ENCODE measurements at regions not wholly inside any gene's neighbourhood (a gene's known extent, or its start where the extent isn't known, plus 50 kb on each side); places are given as distances from the start of the nearest gene placed in this dataset.

DNA sequence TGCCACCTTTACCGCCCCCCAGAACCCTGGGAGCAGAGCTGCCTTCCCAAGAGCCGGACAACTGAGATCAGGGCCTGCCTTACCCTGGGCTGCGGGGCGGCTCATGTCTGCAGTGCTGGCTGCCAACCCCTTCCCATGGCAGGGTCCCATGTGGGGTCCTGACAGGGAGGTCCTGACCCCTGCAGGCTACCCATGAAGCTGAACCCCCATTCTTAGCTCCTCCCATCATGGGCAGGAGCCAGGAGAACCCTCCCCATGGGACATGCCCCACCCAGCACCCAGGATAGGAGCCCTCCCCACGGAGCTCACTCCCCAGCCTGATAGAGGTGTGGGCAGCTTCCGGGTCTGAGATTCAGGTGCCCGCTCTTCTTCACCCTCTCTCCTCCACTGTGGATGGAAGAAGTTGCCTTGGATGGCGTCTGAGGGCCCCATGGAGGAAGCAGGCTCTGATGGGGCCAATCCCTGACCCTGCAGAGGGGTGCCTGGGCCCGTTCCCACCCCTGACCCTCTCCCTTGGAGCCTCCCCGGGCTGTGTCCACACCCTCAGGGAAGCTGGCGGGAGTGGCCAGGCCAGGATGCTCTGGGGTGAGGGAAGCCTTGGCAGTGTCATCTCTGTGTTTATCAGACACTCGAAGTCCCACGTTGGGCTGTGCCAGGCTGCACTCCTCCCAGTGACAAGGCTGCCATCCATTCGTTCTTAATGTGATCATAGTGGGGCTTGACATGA, 1508.2 kb downstream of the BRD1 start:
- H3K27me3 ChIP-seq, result no peaks in the 10 kb centered on the region
- intact Hi-C loops (cut with DNase I), result no loop called here
- 88 to 91% (median 91%) methylated on average over 14 of the region's 14 CpGs for WGBS, 3 donors
- no peak overlapping the region for H3K27ac ChIP-seq
- no peaks in the 10 kb centered on the region for H3K36me3 ChIP-seq
- peak in 2 of 5 donors; percentile 10 to 14 for DNase-seq
- no peaks in the 10 kb centered on the region for H3K9me3 ChIP-seq
- TF ChIP-seq POLR2A (IDR thresholded peaks at IDR 0.05) (no peak), EP300 (IDR thresholded peaks at IDR 0.05) (no peak)
- TF ChIP-seq, protein P1, sequence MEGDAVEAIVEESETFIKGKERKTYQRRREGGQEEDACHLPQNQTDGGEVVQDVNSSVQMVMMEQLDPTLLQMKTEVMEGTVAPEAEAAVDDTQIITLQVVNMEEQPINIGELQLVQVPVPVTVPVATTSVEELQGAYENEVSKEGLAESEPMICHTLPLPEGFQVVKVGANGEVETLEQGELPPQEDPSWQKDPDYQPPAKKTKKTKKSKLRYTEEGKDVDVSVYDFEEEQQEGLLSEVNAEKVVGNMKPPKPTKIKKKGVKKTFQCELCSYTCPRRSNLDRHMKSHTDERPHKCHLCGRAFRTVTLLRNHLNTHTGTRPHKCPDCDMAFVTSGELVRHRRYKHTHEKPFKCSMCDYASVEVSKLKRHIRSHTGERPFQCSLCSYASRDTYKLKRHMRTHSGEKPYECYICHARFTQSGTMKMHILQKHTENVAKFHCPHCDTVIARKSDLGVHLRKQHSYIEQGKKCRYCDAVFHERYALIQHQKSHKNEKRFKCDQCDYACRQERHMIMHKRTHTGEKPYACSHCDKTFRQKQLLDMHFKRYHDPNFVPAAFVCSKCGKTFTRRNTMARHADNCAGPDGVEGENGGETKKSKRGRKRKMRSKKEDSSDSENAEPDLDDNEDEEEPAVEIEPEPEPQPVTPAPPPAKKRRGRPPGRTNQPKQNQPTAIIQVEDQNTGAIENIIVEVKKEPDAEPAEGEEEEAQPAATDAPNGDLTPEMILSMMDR (IDR thresholded peaks at IDR 0.05), result no peak
- H3K4me1 ChIP-seq (ENCODE audit: insufficient read depth), result no peaks in the 10 kb centered on the region
- H3K4me3 ChIP-seq, result no peak overlapping the region

DNA sequence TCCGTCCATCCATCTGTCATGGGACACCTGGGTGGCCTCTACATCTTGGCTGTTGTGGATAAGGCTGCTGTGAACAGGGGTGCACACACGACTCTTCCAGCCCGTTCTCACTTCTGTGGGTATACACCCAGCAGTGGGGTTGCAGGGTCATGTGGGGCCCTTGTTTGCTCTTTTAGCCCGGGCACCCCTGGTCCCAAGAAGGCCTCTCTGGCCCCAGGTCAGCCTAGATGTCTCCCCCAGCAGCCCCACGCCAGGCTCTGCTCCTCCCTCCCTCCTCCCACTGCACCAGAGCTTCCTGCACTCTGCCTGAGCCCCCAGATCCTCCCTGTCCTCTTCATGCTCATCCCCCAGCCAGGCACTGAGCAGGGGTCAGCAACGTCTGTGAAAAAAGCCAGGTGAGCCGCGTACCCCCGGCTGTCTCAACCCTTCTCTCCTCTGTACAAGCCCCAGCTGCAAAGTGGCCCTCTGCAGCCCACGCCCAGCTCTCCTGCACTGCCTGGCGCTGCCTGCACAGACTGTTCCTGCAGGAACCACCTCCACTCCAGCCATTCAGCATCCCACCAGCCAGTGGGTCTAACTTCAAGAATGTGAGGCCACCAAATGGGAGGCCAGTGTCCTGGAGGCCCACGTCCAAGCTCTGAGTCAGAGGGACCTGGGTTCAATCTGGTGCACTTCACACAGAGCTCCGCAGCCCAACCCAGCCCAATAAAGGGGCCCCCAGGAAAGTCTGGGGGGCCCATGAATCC, 1508.9 kb downstream of the BRD1 start:
- no peak overlapping the region for H3K27ac ChIP-seq
- intact Hi-C loops (cut with DNase I), result no loop called here
- H3K36me3 ChIP-seq, result no peaks in the 10 kb centered on the region
- WGBS, 3 donors, result 88 to 94% (median 88%) methylated on average over 13 of the region's 13 CpGs
- peaks cover 1% of the 10 kb centered on the region for H3K4me1 ChIP-seq (ENCODE audit: insufficient read depth)
- peak in 2 of 5 donors; percentile 4 to 12 for DNase-seq
- H3K4me3 ChIP-seq, result no peak overlapping the region
- TF ChIP-seq, protein P1 (IDR thresholded peaks at IDR 0.05), result no peak
- TF ChIP-seq EP300 (IDR thresholded peaks at IDR 0.05), result no peak
- no peak for TF ChIP-seq POLR2A (IDR thresholded peaks at IDR 0.05)
- H3K9me3 ChIP-seq, result no peaks in the 10 kb centered on the region
- no peaks in the 10 kb centered on the region for H3K27me3 ChIP-seq

DNA sequence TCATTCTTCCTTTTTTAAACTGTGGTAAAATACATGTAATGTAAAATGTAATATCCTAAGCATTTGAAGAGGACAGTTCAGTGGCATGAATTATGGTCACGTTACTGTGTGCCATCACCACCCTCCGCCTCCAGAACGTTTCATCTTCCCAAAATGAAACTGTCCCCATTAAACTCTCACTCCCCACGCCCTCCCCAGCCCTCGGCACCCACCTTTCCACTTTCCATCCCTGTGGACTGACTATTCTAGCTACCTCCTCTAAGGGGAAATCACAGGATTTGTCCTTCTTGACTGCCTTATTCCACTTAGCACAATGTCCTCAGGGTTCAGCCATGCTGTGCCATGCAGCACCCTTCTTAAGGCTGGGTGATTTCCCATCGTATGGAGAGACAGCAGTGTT, 1509.5 kb downstream of the BRD1 start:
- intact Hi-C loops (cut with DNase I), result no loop called here
- peaks cover 1% of the 10 kb centered on the region for H3K4me1 ChIP-seq (ENCODE audit: insufficient read depth)
- 91% methylated on average over 6 of the region's 6 CpGs for WGBS, 3 donors
- H3K9me3 ChIP-seq, result no peaks in the 10 kb centered on the region
- no peak overlapping the region for H3K4me3 ChIP-seq
- H3K27ac ChIP-seq, result no peak overlapping the region
- no peaks in the 10 kb centered on the region for H3K27me3 ChIP-seq
- no peak for TF ChIP-seq POLR2A (IDR thresholded peaks at IDR 0.05)
- no peak for DNase-seq
- no peaks in the 10 kb centered on the region for H3K36me3 ChIP-seq

DNA sequence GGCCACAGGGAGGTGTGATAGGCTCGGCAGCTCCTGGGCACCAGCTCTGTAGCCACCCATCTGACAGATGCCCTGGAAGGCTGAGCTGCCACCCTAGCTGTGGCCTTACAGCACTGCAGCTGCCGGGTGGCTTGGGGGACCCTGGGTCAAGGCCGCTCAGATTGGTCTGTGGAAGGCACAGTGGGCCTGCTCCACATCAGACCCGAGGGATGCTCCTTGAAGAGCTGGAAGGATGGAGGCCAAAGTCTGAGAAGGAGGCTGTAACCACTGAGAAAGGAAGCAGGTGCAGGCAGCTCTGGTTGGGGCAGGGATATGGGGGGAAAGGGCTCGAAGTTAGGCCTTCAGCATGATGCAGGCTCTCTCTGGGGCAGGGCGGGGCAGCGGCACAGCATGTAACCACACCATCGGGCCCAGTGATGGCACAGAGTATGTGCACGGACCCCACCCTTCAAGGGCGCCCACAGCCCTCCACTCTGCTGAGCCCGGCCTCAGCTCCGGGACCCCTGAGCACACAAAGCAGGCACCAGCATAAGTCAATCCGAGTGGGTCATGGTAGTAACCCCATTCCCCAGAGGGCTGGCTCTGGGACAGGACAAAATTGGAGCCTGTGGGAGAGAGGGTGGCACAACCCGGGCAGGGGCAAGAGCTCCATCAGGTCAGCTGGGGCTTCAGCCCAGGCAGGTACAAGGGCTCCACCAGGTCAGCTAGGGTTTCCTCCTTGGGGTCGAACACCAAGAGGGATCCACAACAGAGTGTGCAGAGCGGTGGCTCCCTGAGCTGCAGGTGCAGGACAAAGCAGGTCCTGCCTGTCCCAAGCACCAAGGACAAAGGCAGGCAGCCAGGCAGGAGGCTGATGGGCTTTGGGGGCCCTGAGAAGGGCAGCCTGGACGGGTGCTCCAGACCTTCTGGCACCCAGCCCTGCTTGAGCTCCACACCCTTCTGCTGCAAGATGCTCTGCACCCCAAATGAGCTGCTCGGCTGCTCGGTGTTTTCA, 1511.1 kb downstream of the BRD1 start:
- no peak overlapping the region for H3K4me3 ChIP-seq
- H3K27me3 ChIP-seq, result no peaks in the 10 kb centered on the region
- WGBS, 3 donors, result 78 to 83% (median 81%) methylated on average over 18 to 19 of the region's 19 CpGs
- peaks cover 1% of the 10 kb centered on the region for H3K4me1 ChIP-seq (ENCODE audit: insufficient read depth)
- intact Hi-C loops (cut with DNase I), result no loop called here
- TF ChIP-seq EP300 (IDR thresholded peaks at IDR 0.05) (no peak), POLR2A (IDR thresholded peaks at IDR 0.05) (no peak)
- TF ChIP-seq, protein P1 (IDR thresholded peaks at IDR 0.05), result no peak
- peak in 2 of 5 donors; percentile 9 to 13 for DNase-seq
- no peak overlapping the region for H3K27ac ChIP-seq
- no peaks in the 10 kb centered on the region for H3K36me3 ChIP-seq
- no peaks in the 10 kb centered on the region for H3K9me3 ChIP-seq
